ENCODE measurements at regions not wholly inside any gene's neighbourhood (a gene's known extent, or its start where the extent isn't known, plus 50 kb on each side); places are given as distances from the start of the nearest gene placed in this dataset.

GRCh38 chr4:123262080-123262479 is 134.5 kb upstream of the SPRY1 start:
- peaks cover 8% of the 10 kb centered on the region for H3K4me1 ChIP-seq (ENCODE audit: control insufficient read depth, insufficient read depth, low read length)
- H3K27ac ChIP-seq (ENCODE audit: insufficient read depth, low read depth, low read length, poor library complexity, severe bottlenecking), result no peak overlapping the region
- H3K9me3 ChIP-seq (ENCODE audit: control insufficient read depth, low read length), result no peaks in the 10 kb centered on the region
- no peak overlapping the region for H3K4me3 ChIP-seq (ENCODE audit: insufficient read depth, low read depth, low read length)
- no peaks in the 10 kb centered on the region for H3K27me3 ChIP-seq (ENCODE audit: control insufficient read depth, insufficient read depth, low read length, poor library complexity, severe bottlenecking)
- H3K36me3 ChIP-seq (ENCODE audit: control insufficient read depth, insufficient read depth, low read length), result no peaks in the 10 kb centered on the region
- WGBS, 2 experiments, result 91 to 99% methylated on average over 2 to 3 of the region's 3 CpGs

GRCh38 chr4:123265443-123265842 is 131.2 kb upstream of the SPRY1 start:
- no peak overlapping the region for H3K4me3 ChIP-seq (ENCODE audit: insufficient read depth, low read depth, low read length)
- 96 to 100% methylated on average over 1 of the region's 1 CpG for WGBS, 2 experiments
- no peak overlapping the region for H3K27ac ChIP-seq (ENCODE audit: insufficient read depth, low read depth, low read length, poor library complexity, severe bottlenecking)
- no peaks in the 10 kb centered on the region for H3K9me3 ChIP-seq (ENCODE audit: control insufficient read depth, low read length)
- no peaks in the 10 kb centered on the region for H3K4me1 ChIP-seq (ENCODE audit: control insufficient read depth, insufficient read depth, low read length)
- no peaks in the 10 kb centered on the region for H3K27me3 ChIP-seq (ENCODE audit: control insufficient read depth, insufficient read depth, low read length, poor library complexity, severe bottlenecking)
- H3K36me3 ChIP-seq (ENCODE audit: control insufficient read depth, insufficient read depth, low read length), result no peaks in the 10 kb centered on the region

- Histone ChIP-seq H3K4me3 (ENCODE audit: insufficient read depth, low read depth, low read length) (no peak overlapping the region), H3K27me3 (ENCODE audit: control insufficient read depth, insufficient read depth, low read length, poor library complexity, severe bottlenecking) (no peaks in the 10 kb centered on the region), H3K27ac (ENCODE audit: insufficient read depth, low read depth, low read length, poor library complexity, severe bottlenecking) (no peak overlapping the region), H3K9me3 (ENCODE audit: control insufficient read depth, low read length) (no peaks in the 10 kb centered on the region), H3K4me1 (ENCODE audit: control insufficient read depth, insufficient read depth, low read length) (no peaks in the 10 kb centered on the region), H3K36me3 (ENCODE audit: control insufficient read depth, insufficient read depth, low read length) (no peaks in the 10 kb centered on the region)
Measured at GRCh38 chr4:123266221-123266620, 130.4 kb upstream of the SPRY1 start.

GRCh38 chr4:123278755-123279154 is 117.8 kb upstream of the SPRY1 start:
- Histone ChIP-seq H3K27ac (ENCODE audit: insufficient read depth, low read depth, low read length, poor library complexity, severe bottlenecking) (no peak overlapping the region), H3K9me3 (ENCODE audit: control insufficient read depth, low read length) (no peaks in the 10 kb centered on the region), H3K27me3 (ENCODE audit: control insufficient read depth, insufficient read depth, low read length, poor library complexity, severe bottlenecking) (no peaks in the 10 kb centered on the region), H3K36me3 (ENCODE audit: control insufficient read depth, insufficient read depth, low read length) (no peaks in the 10 kb centered on the region), H3K4me1 (ENCODE audit: control insufficient read depth, insufficient read depth, low read length) (no peaks in the 10 kb centered on the region), H3K4me3 (ENCODE audit: insufficient read depth, low read depth, low read length) (no peak overlapping the region)
- WGBS, 2 experiments, result 90 to 97% methylated on average over 2 to 3 of the region's 3 CpGs

GRCh38 chr4:123283371-123283895 is 113.2 kb upstream of the SPRY1 start:
- H3K27ac ChIP-seq (ENCODE audit: insufficient read depth, low read depth, low read length, poor library complexity, severe bottlenecking), result no peak overlapping the region
- H3K4me3 ChIP-seq (ENCODE audit: insufficient read depth, low read depth, low read length), result no peak overlapping the region
- H3K36me3 ChIP-seq (ENCODE audit: control insufficient read depth, insufficient read depth, low read length), result no peaks in the 10 kb centered on the region
- no peaks in the 10 kb centered on the region for H3K27me3 ChIP-seq (ENCODE audit: control insufficient read depth, insufficient read depth, low read length, poor library complexity, severe bottlenecking)
- no peaks in the 10 kb centered on the region for H3K9me3 ChIP-seq (ENCODE audit: control insufficient read depth, low read length)
- 96 to 98% methylated on average over 3 of the region's 3 CpGs for WGBS, 2 experiments
- no peaks in the 10 kb centered on the region for H3K4me1 ChIP-seq (ENCODE audit: control insufficient read depth, insufficient read depth, low read length)

GRCh38 chr4:123284168-123284567 is 112.4 kb upstream of the SPRY1 start:
- H3K4me3 ChIP-seq (ENCODE audit: insufficient read depth, low read depth, low read length), result no peak overlapping the region
- 91 to 92% methylated on average over 2 of the region's 2 CpGs for WGBS, 2 experiments

GRCh38 chr4:123286903-123287466 is 109.6 kb upstream of the SPRY1 start:
- peaks cover 6% of the 10 kb centered on the region for H3K36me3 ChIP-seq (ENCODE audit: control insufficient read depth, insufficient read depth, low read length)
- H3K4me1 ChIP-seq (ENCODE audit: control insufficient read depth, insufficient read depth, low read length), result no peaks in the 10 kb centered on the region
- no peak overlapping the region for H3K4me3 ChIP-seq (ENCODE audit: insufficient read depth, low read depth, low read length)
- H3K9me3 ChIP-seq (ENCODE audit: control insufficient read depth, low read length), result no peaks in the 10 kb centered on the region
- 95 to 100% methylated on average over 2 of the region's 2 CpGs for WGBS, 2 experiments
- no peak overlapping the region for H3K27ac ChIP-seq (ENCODE audit: insufficient read depth, low read depth, low read length, poor library complexity, severe bottlenecking)
- no peaks in the 10 kb centered on the region for H3K27me3 ChIP-seq (ENCODE audit: control insufficient read depth, insufficient read depth, low read length, poor library complexity, severe bottlenecking)

More at GRCh38 chr4:123284168-123284567, 112.4 kb upstream of the SPRY1 start:
- no peaks in the 10 kb centered on the region for H3K9me3 ChIP-seq (ENCODE audit: control insufficient read depth, low read length)
- no peak overlapping the region for H3K27ac ChIP-seq (ENCODE audit: insufficient read depth, low read depth, low read length, poor library complexity, severe bottlenecking)
- H3K36me3 ChIP-seq (ENCODE audit: control insufficient read depth, insufficient read depth, low read length), result peaks cover 2% of the 10 kb centered on the region
- H3K4me1 ChIP-seq (ENCODE audit: control insufficient read depth, insufficient read depth, low read length), result no peaks in the 10 kb centered on the region
- H3K27me3 ChIP-seq (ENCODE audit: control insufficient read depth, insufficient read depth, low read length, poor library complexity, severe bottlenecking), result no peaks in the 10 kb centered on the region

- WGBS, 2 experiments, result 89 to 92% methylated on average over 3 of the region's 3 CpGs
- peaks cover 6% of the 10 kb centered on the region for H3K36me3 ChIP-seq (ENCODE audit: control insufficient read depth, insufficient read depth, low read length)
- H3K27ac ChIP-seq (ENCODE audit: insufficient read depth, low read depth, low read length, poor library complexity, severe bottlenecking), result no peak overlapping the region
- no peak overlapping the region for H3K4me3 ChIP-seq (ENCODE audit: insufficient read depth, low read depth, low read length)
- H3K27me3 ChIP-seq (ENCODE audit: control insufficient read depth, insufficient read depth, low read length, poor library complexity, severe bottlenecking), result no peaks in the 10 kb centered on the region
- peaks cover 2% of the 10 kb centered on the region for H3K9me3 ChIP-seq (ENCODE audit: control insufficient read depth, low read length)
- H3K4me1 ChIP-seq (ENCODE audit: control insufficient read depth, insufficient read depth, low read length), result no peaks in the 10 kb centered on the region
Measured at GRCh38 chr4:123288309-123289025, 108.1 kb upstream of the SPRY1 start.

- Histone ChIP-seq H3K27me3 (ENCODE audit: control insufficient read depth, insufficient read depth, low read length, poor library complexity, severe bottlenecking) (no peaks in the 10 kb centered on the region), H3K27ac (ENCODE audit: insufficient read depth, low read depth, low read length, poor library complexity, severe bottlenecking) (no peak overlapping the region), H3K9me3 (ENCODE audit: control insufficient read depth, low read length) (peaks cover 2% of the 10 kb centered on the region), H3K4me1 (ENCODE audit: control insufficient read depth, insufficient read depth, low read length) (no peaks in the 10 kb centered on the region), H3K4me3 (ENCODE audit: insufficient read depth, low read depth, low read length) (no peak overlapping the region), H3K36me3 (ENCODE audit: control insufficient read depth, insufficient read depth, low read length) (peaks cover 6% of the 10 kb centered on the region)
Measured at GRCh38 chr4:123291329-123291728, 105.3 kb upstream of the SPRY1 start.

GRCh38 chr4:123297836-123298235 is 98.8 kb upstream of the SPRY1 start:
- H3K4me1 ChIP-seq (ENCODE audit: control insufficient read depth, insufficient read depth, low read length), result peaks cover 4% of the 10 kb centered on the region
- H3K27me3 ChIP-seq (ENCODE audit: control insufficient read depth, insufficient read depth, low read length, poor library complexity, severe bottlenecking), result no peaks in the 10 kb centered on the region
- no peaks in the 10 kb centered on the region for H3K9me3 ChIP-seq (ENCODE audit: control insufficient read depth, low read length)
- H3K36me3 ChIP-seq (ENCODE audit: control insufficient read depth, insufficient read depth, low read length), result no peaks in the 10 kb centered on the region
- no peak overlapping the region for H3K27ac ChIP-seq (ENCODE audit: insufficient read depth, low read depth, low read length, poor library complexity, severe bottlenecking)
- no peak overlapping the region for H3K4me3 ChIP-seq (ENCODE audit: insufficient read depth, low read depth, low read length)
- 89 to 93% methylated on average over 2 of the region's 2 CpGs for WGBS, 2 experiments

Measured in ectodermal cell (in vitro differentiated cells).